SU-DHL-6 (cell line): ENCODE measurements at regions not wholly inside any gene's neighbourhood (a gene's known extent, or its start where the extent isn't known, plus 50 kb on each side); places are given as distances from the start of the nearest gene placed in this dataset.

Source experiments
- EZH2phosphoT487 ChIP-seq: fragments of 200-600 bp; sonication (generic), shearing (Covaris generic); conservative IDR thresholded peaks from 2 replicates; pipeline ENCODE4 v1.6.1; 2018; ENCODE audit warnings: mild to moderate bottlenecking, antibody characterized with exemption, low read length, moderate library complexity, mixed read lengths
- TF ChIP-seq, protein P1 (sequence below): fragments of 200-600 bp; sonication (generic); IDR thresholded peaks from one replicate; pipeline ENCODE4 v1.5.1; 2017; ENCODE audit warnings: antibody characterized with exemption, mild to moderate bottlenecking, low read length, moderate library complexity; ENCODE audit not compliant: insufficient read depth, poor library complexity, severe bottlenecking

DNA sequence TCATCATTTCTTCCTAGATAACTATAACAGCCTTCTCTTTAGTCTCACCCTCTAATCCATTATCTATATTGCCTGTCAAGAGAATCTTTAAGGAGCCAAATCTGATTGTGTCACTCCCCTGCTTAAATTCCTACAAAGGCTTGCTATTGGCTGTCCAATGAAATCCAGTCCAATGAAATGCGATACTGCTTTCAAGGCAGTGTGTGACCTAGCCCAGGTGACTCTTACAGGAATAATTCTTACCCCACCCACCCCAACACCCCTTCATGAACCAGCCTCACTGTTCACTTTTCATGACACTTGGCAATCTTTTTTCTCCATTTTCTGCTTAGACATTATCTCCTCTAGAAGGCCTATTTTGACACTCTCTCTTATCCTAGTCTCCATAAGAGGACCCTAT, 163.3 kb upstream of the MARCKS start:
- TF ChIP-seq, protein P1, sequence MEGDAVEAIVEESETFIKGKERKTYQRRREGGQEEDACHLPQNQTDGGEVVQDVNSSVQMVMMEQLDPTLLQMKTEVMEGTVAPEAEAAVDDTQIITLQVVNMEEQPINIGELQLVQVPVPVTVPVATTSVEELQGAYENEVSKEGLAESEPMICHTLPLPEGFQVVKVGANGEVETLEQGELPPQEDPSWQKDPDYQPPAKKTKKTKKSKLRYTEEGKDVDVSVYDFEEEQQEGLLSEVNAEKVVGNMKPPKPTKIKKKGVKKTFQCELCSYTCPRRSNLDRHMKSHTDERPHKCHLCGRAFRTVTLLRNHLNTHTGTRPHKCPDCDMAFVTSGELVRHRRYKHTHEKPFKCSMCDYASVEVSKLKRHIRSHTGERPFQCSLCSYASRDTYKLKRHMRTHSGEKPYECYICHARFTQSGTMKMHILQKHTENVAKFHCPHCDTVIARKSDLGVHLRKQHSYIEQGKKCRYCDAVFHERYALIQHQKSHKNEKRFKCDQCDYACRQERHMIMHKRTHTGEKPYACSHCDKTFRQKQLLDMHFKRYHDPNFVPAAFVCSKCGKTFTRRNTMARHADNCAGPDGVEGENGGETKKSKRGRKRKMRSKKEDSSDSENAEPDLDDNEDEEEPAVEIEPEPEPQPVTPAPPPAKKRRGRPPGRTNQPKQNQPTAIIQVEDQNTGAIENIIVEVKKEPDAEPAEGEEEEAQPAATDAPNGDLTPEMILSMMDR, result no peak
- TF ChIP-seq EZH2phosphoT487, result no peak
